BJ (cell line): ENCODE measurements at regions not wholly inside any gene's neighbourhood (a gene's known extent, or its start where the extent isn't known, plus 50 kb on each side); places are given as distances from the start of the nearest gene placed in this dataset.

Source experiments
- CTCF ChIA-PET: fragments of 350-600 bp; formaldehyde crosslinking; extraction: SDS; loops from one replicate; lab custom pipeline; 2021; ENCODE audit warnings: antibody characterized with exemption, inconsistent platforms; lab: Yijun Ruan, JAX
- POLR2A ChIA-PET: fragments of 300-600 bp; sonication (Branson Sonifier 250); formaldehyde crosslinking; extraction: SDS; loops from one replicate; lab custom pipeline; 2021; ENCODE audit warnings: antibody characterized with exemption; lab: Charles Lee
- DNase-seq: peaks from one replicate; pipeline ENCODE4 v3.0.0-alpha.2; 2011; ENCODE audit warnings: low read depth
- H3K27me3 ChIP-seq: 2 replicates; pipeline ENCODE4 v1.6.0; 2011; ENCODE audit warnings: low read length; ENCODE audit not compliant: control insufficient read depth, insufficient read depth
- H3K36me3 ChIP-seq: 2 replicates; pipeline ENCODE4 v1.5.1; 2011; ENCODE audit warnings: low read length; ENCODE audit not compliant: control insufficient read depth, insufficient read depth
- H3K4me3 ChIP-seq: 2 replicates; pipeline ENCODE4 v1.5.1; 2011; ENCODE audit warnings: low read depth, mild to moderate bottlenecking, control low read depth, low read length
- TF ChIP-seq, protein P1 (sequence below): IDR thresholded peaks from 2 replicates; pipeline ENCODE4 v1.5.1; 2011; ENCODE audit warnings: low read depth, mild to moderate bottlenecking, control low read depth, inconsistent platforms, low read length, moderate library complexity; ENCODE audit not compliant: insufficient read depth

GRCh38 chr7:88386665-88387156, 80.0 kb upstream of the STEAP4 start:
- no peaks in the 10 kb centered on the region for H3K27me3 ChIP-seq
- POLR2A ChIA-PET = no interaction called here
- DNase-seq = no peak
- no peak overlapping the region for H3K4me3 ChIP-seq
- TF ChIP-seq, protein P1, sequence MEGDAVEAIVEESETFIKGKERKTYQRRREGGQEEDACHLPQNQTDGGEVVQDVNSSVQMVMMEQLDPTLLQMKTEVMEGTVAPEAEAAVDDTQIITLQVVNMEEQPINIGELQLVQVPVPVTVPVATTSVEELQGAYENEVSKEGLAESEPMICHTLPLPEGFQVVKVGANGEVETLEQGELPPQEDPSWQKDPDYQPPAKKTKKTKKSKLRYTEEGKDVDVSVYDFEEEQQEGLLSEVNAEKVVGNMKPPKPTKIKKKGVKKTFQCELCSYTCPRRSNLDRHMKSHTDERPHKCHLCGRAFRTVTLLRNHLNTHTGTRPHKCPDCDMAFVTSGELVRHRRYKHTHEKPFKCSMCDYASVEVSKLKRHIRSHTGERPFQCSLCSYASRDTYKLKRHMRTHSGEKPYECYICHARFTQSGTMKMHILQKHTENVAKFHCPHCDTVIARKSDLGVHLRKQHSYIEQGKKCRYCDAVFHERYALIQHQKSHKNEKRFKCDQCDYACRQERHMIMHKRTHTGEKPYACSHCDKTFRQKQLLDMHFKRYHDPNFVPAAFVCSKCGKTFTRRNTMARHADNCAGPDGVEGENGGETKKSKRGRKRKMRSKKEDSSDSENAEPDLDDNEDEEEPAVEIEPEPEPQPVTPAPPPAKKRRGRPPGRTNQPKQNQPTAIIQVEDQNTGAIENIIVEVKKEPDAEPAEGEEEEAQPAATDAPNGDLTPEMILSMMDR = no peak
- no peaks in the 10 kb centered on the region for H3K36me3 ChIP-seq
- CTCF ChIA-PET = no interaction called here

- ChIA-PET POLR2A (no interaction called here), CTCF (no interaction called here)
These were observed 70.7 kb upstream of the STEAP4 start for GRCh38 chr7:88377434-88377833.

GRCh38 chr7:88368686-88369085, 62.0 kb upstream of the STEAP4 start:
- TF ChIP-seq, protein P1 = no peak
- CTCF ChIA-PET = no interaction called here
- POLR2A ChIA-PET = no interaction called here
- no peaks in the 10 kb centered on the region for H3K36me3 ChIP-seq
- DNase-seq = no peak
- H3K4me3 ChIP-seq = no peak overlapping the region
- no peaks in the 10 kb centered on the region for H3K27me3 ChIP-seq

More at GRCh38 chr7:88377434-88377833, 70.7 kb upstream of the STEAP4 start:
- no peak for DNase-seq
- TF ChIP-seq, protein P1 = no peak
- Histone ChIP-seq H3K27me3 (no peaks in the 10 kb centered on the region), H3K4me3 (no peak overlapping the region), H3K36me3 (no peaks in the 10 kb centered on the region)

DNA sequence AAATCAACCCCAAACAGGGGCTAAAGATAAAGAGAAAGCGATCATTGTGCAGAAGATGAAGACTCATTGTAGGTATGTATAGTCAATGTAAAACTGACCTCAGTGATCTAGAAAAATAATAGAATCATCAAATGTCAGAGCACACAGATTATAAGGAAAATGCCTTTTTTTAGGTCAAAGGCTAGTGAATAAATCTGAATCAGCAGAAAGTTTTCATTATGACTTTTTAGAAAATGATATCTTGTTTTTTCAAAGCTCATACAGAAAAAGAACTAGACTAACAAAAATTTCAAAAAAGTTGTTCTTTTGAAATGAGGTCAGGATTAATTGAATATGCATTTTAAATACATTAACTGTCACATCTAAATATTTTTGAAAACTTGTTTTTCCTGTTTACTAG, 60.2 kb upstream of the STEAP4 start:
- CTCF ChIA-PET = no interaction called here
- POLR2A ChIA-PET = no interaction called here
- no peaks in the 10 kb centered on the region for H3K27me3 ChIP-seq
- TF ChIP-seq, protein P1 = no peak
- H3K4me3 ChIP-seq = no peak overlapping the region
- H3K36me3 ChIP-seq = no peaks in the 10 kb centered on the region
- no peak for DNase-seq

- ChIA-PET POLR2A (no interaction called here), CTCF (no interaction called here)
- H3K4me3 ChIP-seq = no peak overlapping the region
- DNase-seq = no peak
- no peaks in the 10 kb centered on the region for H3K27me3 ChIP-seq
- TF ChIP-seq, protein P1 = no peak
- H3K36me3 ChIP-seq = no peaks in the 10 kb centered on the region
These were observed 57.2 kb upstream of the STEAP4 start for GRCh38 chr7:88363869-88364268.
